HG02588 (cell line): ENCODE measurements at regions not wholly inside any gene's neighbourhood (a gene's known extent, or its start where the extent isn't known, plus 50 kb on each side); places are given as distances from the start of the nearest gene placed in this dataset.
"Not testable (repeated sequence)": the region's sequence is repeated elsewhere in the genome, so short reads cannot be mapped to it uniquely, and the experiment has no call there.

Source experiments
- ATAC-seq: cut with Tn5 transposase; IDR thresholded peaks from one replicate; pipeline ENCODE4 v1.9.1; 2021; ENCODE audit warnings: mild to moderate bottlenecking, moderate library complexity; ENCODE audit not compliant: unreplicated experiment

DNA sequence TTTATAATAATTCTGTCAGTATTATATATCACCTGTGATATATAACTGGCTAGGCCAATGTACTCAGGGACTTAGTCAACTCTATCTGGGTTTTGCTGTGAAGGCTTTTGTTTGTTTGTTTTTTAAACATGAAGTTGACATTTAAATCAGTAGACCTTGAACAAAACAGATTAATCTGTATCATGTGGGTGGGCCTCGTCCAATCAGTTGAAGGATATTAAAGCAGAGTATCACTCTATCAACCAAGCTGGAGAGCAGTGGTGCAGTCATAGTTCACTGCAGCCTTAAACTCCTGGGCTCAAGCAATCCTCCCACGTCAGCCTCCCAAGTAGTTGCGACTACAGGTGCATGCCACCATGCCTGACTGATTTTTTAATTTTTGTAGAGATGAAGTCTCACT lies 870.2 kb downstream of the TYW1 start:
- ATAC-seq = no peak

DNA sequence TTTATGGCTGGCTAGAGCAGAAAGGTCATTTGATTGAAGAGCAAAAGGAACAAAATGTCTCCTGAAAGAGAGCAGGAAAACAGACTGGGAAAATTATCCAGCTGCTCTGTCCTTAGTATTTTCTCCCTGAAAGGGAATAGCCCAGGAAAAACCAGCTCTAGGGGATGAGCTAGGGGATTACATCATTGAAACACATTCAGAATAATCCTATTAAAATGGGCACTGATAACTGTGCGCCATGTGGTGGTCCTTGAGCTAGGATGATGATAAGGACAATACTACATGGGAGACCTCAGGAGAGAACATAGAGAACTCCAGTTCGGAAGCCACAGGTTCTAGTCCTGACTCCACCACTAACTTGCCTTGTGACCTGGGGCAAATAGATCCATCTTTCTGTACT lies 873.8 kb downstream of the TYW1 start:
- ATAC-seq = no peak

DNA sequence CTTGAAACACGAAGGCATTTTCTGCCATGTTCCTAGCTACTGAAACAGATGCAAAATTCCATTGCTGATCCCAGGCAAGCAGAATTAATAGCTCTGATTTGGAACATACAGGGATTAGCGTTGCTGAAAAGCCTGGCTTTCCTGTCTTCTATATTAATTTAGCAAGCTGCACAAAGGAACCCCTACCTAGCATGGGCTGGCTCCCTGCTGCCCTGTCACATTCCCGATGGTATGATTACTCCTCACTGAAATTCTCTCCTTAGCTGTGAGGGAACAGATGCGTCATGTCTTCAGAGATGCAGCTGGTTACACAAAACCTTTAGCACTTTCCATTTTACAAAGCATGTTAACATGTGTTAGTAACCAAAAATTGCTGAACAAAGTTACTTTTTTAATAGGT lies 878.9 kb downstream of the TYW1 start:
- ATAC-seq = no peak

DNA sequence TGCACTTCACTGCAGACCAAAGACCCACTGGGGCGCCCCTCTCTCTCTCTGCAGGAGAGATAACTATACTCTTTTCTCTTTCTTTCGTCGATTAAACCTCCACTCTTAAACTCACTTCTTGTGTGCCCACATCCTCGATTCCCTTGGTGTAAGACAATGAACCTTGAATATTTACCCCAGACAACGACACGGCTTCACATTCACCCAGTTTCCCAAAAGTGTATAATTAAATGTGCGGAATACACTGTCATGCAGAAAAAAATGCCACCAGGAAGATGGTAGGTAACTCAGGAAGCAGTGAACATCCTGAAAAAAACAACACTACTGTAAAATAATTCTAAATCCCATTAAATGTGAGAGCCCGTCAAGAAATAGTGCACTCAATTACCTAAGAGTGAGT lies 882.2 kb downstream of the TYW1 start:
- no peak for ATAC-seq

DNA sequence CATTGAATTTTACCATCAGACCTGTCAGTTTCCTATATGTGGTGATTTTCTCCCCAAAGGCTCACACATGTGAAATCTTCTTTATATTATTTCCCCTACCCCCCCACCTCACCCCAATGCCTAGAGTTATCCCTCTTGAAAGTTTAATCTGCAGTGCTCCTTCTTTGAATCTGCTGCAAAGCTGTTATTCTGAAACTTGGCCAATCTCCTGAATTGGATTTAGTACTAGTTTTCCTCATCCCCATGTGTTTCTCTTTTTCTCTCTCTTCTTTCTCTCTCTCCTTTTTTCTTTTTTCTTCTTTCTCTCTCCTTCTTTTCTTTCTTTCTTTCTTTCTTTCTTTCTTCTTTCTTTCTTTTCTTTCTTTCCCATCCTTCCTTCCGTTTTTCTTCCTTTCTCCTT lies 886.2 kb downstream of the TYW1 start:
- no peak for ATAC-seq

DNA sequence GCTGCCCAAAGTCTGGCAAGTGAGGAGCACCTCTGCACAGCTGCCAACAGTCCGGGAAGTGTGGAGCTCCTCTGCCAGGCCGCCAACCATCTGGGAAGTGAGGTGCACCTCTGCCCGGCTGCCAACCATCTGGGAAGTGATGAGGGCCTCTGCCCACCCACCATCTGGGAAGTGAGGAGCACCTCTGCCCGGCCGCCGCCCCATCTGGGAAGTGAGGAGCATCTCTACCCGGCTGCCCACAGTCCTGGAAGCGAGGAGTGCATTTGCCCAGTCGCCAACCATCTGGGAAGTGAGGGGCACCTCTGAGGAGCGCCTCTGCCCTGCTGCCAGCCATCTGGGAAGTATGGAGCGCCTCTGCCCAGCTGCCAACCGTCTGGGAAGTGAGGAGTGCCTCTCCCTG lies 893.7 kb downstream of the TYW1 start:
- no peak for ATAC-seq

DNA sequence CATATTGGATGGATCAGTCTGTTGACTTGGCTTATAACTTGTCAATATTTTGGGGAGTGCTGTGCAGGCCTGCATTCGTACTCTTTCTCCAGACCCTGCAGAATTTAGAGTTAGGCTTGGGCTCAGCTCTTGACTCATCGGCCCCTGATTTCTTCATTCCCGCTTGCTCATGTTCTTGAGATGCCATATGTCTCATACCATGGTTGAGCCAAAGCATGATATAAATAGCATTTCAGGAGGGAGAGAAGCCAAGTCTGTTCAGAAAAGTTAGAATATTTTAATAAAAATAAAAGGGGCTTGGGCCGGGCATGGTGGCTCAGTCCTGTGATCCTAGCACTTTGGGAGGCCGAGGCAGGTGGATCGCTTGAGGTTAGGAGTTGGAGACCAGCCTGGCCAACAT lies 898.1 kb downstream of the TYW1 start:
- no peak for ATAC-seq

DNA sequence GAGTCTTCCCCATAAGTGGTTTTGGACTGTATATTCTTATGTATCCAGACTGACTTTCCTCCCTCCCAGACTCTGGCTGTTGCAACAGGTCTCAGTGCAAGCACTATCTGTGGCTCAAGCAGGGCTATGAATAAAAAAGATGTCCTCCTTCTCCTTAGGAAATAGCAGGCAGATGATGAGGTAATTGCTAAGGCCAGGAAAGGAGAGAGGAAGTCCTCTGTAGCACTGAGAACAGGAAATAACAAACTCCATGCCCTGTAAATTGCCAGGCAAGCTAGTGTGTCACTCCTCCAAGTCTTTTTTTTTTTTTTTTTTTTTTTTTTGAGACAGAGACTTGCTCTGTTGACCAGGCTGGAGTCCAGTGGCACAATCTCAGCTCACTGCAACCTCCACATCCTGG lies 900.1 kb downstream of the TYW1 start:
- no peak for ATAC-seq

DNA sequence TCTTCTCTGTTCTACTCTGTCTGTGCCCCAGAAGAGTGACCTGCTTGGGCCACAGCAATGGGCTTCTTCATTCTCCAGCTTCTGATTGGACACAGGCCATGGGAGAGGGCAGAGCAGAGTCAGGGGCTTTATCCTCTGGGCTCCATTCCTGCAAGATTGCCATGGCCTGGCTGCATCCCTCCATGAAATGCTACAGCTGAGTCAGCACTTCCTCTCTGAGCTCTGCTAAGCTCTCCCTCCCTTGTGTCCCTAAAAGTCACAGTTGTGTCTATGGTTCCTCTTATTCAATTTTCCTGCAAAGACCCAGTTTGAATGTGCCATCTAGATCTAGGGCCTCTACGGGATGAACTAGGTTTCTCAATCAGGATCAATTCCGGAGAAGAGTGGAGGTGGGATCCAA lies 903.8 kb downstream of the TYW1 start:
- no peak for ATAC-seq

DNA sequence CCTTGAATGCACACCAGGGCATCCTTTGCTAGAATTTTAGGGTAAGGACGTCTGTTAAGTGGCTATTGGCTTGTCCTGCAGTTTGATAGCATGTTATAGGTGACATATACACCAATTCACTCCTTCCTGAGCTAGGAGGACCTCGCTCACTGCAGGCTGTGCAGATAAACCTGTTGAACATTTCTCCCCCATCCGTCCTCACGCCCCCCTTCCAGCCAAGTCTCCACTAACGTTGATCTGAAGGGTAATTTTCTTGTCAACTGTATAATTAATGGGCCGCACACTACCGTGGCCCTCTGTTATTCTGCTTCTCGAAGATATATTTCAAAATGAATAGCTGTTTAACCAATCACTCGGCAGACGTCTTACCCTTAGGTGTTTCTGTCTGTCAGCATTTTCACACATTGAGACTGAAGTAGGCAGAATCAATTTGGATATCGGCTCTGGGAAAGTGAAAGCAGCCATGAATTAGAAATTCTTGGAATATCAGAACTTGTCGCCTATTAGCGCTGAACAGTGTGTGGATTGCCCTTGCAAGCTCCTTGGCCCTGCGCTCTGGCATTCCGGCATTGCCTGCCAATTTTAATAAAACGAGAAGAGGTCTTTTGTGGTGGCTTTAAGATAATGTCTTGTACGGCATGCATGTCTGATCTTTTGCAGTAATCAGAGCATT lies 905.3 kb downstream of the TYW1 start:
- ATAC-seq = no peak

DNA sequence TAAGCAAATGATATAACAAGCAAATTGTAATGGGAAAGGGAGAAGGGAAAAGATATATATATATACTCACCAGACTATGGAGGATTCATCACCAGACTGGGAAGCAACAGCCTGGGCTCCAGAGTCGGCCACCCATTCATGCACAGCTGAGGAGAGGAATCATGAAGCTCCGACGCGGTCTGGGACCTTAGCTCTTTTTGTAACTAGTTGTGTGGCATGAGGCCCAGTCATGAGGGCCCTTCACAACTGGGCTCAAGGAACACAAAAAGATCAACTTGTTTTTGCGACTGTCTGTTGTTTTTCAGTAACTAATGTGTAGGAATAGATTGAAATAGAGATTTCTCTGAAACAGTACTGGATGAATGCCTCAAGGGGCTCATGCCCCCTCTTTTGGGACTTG lies 911.2 kb downstream of the TYW1 start:
- ATAC-seq = no peak

DNA sequence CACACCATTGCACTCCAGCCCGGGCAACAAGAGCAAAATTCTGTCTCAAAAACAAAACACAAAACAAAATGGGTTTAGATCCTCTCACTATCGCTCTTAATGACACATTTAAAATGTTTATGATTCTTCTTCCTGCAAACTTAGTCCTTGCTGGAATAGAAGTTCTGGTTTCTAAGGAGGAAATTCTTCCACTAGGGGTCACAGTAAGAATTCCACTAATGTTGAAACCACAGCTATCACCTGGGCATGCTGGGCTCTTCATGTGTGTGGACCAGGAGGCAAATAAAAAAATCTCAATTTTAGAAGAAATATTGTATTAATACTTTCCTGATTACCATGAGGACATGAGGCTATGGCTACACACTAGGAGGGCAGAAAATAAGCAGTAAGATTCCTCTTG lies 915.8 kb downstream of the TYW1 start:
- no peak for ATAC-seq

DNA sequence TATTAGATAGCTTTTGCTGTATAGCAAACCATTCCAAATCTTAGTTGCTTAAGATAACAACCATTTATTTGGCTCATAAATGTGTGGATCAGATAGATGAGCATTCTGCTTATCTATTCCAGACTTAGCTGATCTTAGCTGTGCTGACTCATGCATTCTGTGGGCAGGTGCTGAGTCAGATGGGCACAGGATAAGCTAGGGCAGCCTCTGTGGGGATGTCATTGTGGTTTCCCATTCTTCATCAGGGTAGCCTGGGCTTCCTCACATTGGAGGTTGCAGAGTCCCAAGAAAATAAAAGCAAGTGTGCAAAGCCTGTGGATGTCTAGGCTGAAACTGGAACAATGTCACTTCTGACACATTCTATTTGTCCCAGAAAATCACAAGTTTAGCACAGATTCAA lies 917.0 kb downstream of the TYW1 start:
- no peak for ATAC-seq

DNA sequence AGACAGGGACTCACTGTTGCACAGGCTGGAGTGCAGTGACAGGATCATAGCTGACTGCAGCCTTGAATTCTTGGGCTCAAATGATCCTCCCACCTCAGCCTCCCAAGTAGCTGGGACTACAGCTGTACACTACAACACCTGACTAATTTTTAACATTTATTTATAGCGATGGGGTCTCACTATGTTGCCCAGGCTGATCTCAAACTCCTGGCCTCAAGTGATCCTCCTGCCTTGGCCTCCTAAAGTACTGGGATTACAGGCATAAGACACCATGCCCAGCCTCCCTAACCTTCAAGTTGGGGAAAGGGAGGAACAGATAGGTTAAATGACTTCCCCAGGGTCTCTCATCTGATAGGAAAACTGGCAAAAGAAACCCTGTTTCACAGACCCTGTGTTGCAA lies 919.5 kb downstream of the TYW1 start:
- ATAC-seq = not testable (repeated sequence)

DNA sequence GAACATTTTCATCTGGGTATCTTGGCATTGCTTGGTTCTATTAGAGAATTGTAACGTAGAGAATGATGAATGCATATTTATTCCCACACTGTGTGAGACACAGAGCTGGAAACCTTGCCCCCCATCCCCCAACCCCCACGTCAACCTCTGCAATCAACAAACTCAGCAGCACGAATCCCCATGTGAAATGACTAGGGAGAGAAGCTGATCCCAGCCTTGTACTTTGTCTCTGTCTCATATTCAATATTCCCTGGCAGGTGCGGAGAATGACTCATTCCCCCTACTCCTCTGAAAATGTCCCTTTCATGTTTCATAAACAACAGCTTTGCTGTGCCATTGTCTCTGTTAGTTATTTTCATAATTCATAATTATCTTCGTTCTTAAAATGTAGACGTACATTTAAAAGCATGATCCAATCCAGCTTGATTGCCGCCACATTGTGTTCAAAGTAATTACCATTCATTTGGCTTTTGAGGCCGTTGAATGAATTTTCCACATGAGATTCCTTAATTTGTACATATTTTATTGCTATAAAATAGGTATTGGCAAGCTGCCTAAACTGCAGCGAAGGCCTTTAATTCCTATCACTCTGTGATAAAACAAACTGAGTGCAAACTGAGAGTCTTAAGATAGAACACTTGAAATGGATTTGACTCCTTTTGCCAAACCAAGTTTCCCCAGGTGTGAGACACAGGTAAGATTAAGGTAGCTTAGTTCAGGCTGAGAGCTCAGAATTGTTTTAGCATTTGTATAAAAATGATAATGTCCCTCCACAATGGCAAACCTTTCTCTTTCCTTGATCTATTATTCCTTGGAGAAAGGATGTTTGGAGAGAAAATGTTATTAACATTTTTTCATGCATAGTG lies 920.2 kb downstream of the TYW1 start:
- no peak for ATAC-seq

DNA sequence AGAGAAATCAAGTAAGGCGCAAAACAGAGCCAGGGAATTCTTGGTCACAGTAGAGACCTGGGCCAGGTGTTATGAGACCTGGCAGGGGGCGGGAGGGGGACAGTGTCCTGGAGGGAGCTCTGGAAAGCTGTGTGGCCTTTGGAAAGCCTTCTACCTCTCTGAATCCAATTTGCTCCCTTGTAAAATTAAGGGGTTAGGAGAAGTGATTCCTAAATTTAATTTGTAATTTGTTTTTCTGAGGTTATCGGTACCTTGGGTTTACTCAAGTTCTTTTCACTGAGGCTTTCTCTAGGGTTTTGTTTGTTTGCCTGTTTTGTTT lies 920.8 kb downstream of the TYW1 start:
- ATAC-seq = no peak

DNA sequence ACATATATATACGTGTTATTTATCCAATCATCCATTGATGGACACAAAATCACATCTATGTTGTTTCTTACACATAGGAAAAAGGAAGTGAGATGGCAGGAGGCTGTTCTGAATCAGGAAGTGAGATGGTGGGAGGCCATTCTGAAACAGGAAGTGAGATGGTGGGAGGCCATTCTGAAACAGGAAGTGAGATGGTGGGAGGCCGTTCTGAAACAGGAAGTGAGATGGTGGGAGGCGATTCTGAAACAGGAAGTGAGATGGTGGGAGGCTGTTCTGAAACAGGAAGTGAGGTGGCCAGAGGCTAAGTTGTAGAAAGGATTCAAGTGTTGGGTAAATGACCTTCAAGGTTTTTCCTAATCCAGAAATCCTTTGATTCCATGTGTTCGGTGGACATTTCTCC lies 921.5 kb downstream of the TYW1 start:
- no peak for ATAC-seq

DNA sequence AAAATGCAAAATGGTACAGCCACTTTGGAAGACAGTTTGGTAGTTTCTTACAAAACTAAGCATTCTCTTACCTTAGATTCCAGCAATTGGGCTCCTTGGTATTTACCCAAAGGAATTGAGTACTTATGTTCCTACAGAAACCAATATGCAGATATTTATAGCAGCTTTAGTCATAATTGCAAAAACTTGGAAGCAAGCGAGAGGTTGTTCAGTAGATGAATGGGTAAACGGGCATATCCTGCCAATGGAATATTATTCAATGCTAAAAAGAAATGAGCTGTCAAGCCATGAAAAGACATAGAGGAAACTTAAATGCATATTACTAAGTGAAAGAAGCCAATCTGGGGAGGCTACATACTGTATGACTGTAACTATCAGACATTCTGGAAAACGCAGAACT lies 926.7 kb downstream of the TYW1 start:
- ATAC-seq = no peak

DNA sequence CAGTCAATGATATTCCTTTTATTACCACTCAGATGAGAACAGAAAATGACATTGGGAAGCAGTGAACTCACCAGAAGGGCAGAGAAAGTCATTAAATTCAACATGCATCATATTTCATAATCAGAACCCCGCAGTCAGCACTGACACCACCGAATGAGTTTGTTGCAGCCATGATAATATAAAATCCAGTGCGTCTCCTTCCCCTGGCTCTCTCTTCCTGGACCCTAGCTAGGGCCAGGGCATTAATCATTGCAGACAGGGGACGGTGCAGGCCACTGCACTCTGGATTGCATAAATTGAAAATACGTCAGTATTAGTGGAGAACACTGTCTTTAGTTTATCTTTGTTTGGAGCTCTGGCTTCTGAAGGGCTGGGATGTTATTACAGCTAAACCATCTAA lies 931.5 kb downstream of the TYW1 start:
- ATAC-seq = no peak

DNA sequence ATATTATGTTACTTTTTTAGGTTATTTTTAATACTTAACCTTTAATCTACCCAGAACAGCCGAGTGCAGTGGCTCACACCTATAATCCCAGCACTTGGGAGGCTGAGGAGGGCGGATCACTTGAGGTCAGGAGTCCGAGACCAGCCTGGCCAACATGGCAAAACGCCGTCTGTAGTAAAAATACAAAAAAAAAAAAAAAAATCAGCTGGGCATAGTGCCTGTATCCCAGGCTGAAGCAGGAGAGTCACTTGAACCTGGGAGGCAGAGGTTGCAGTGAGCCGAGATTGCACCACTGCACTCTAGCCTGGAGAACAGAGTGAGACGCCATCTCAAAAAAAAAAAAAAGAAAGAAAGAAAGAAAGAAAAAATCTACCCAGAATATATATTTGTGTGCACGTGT lies 939.8 kb downstream of the TYW1 start:
- not testable (repeated sequence) for ATAC-seq

DNA sequence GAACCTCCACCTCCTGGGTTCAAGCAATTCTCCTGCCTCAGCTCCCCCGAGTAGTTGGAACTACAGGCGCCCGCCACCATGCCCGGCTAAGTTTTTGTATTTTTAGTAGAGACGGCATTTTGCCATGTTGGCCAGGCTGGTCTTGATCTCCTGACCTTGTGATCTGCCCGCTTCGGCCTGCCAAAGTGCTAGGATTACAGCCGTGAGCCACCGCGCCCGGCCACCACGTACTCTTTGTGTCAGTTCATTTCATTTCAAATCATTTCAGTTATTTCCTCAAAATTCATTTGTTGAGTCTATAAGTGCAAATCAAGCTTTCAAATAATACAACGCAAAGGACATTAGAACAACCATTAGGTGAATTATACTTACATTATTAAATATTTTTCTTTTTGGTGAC lies 943.8 kb downstream of the TYW1 start:
- ATAC-seq = no peak

DNA sequence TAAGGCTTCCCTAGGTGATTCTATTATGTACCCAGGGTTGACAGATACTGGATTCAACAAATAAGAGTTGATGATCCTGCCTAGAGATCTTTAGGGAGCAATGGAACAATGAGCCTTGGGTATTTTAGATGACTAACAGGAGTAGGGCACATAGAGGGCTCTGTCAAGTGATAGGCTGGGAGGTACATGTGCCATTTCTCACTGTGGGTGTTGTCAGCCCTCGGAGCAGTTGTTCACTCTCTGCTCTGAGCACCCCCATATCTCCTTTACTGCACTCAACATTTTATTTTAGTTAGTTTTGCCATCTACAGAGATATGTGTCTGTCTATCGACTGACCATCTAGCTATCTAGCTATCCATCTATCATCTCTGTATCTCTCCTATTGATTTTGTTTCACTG lies 950.6 kb downstream of the TYW1 start:
- no peak for ATAC-seq

DNA sequence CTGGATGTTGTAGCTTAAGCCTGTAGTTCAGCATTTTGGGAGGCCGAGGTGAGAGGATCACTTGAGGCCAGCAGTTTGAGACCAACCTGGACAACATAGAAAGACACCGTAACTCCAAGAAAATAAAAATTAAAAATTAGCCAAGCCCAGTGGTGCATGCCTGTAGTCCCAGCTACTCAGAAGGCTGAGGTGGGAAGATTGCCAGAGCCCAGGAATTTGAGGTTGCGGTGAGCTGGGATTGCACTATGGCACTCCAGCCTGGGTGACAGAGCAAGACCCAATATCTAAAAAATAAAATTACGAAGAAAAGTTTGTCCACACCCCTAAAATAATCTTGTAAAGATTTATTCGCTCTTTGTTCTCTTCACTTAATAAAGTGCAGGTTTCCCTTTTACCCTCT lies 951.0 kb downstream of the TYW1 start:
- no peak for ATAC-seq
